ENCODE measurements at regions not wholly inside any gene's neighbourhood (a gene's known extent, or its start where the extent isn't known, plus 50 kb on each side); places are given as distances from the start of the nearest gene placed in this dataset.

GRCh38 chr4:96558466-96558865 is 718.6 kb downstream of the PDHA2 start:
- TF ChIP-seq CTCF (IDR thresholded peaks at IDR 0.05): no peak
- no peak overlapping the region for H3K4me3 ChIP-seq
- H3K27me3 ChIP-seq: no peaks in the 10 kb centered on the region
- no peaks in the 10 kb centered on the region for H3K4me1 ChIP-seq
- H3K9me3 ChIP-seq: no peaks in the 10 kb centered on the region
- DNase-seq: no peak
- H3K27ac ChIP-seq: no peak overlapping the region
- intact Hi-C loops (cut with DNase I): no loop called here
- H3K36me3 ChIP-seq: no peaks in the 10 kb centered on the region
- no peak overlapping the region for H3K9ac ChIP-seq (ENCODE audit: low read depth in 2 of 2, low read length in 2 of 2)

- Histone ChIP-seq H3K4me3 (no peak overlapping the region), H3K27me3 (no peaks in the 10 kb centered on the region), H3K4me1 (no peaks in the 10 kb centered on the region), H3K9ac (ENCODE audit: low read depth in 2 of 2, low read length in 2 of 2) (no peak overlapping the region), H3K27ac (no peak overlapping the region), H3K9me3 (no peaks in the 10 kb centered on the region), H3K36me3 (no peaks in the 10 kb centered on the region)
- intact Hi-C loops (cut with DNase I): no loop called here
- DNase-seq: no peak
- no peak for TF ChIP-seq CTCF (IDR thresholded peaks at IDR 0.05)
Observed at GRCh38 chr4:96566755-96567154, 726.9 kb downstream of the PDHA2 start.

GRCh38 chr4:96585304-96585703 is 745.4 kb downstream of the PDHA2 start:
- no peaks in the 10 kb centered on the region for H3K4me1 ChIP-seq
- H3K36me3 ChIP-seq: no peaks in the 10 kb centered on the region
- no peak overlapping the region for H3K4me3 ChIP-seq
- H3K9me3 ChIP-seq: no peaks in the 10 kb centered on the region
- H3K9ac ChIP-seq (ENCODE audit: low read depth in 2 of 2, low read length in 2 of 2): no peak overlapping the region
- H3K27me3 ChIP-seq: no peaks in the 10 kb centered on the region
- intact Hi-C loops (cut with DNase I): no loop called here
- TF ChIP-seq CTCF (IDR thresholded peaks at IDR 0.05): no peak
- no peak for DNase-seq
- no peak overlapping the region for H3K27ac ChIP-seq

- peak; percentile 19 for DNase-seq
- intact Hi-C loops (cut with DNase I): no loop called here
Observed at GRCh38 chr4:96593422-96593821, 753.5 kb downstream of the PDHA2 start.

GRCh38 chr4:96598465-96598864 is 758.6 kb downstream of the PDHA2 start:
- intact Hi-C loops (cut with DNase I): no loop called here
- Histone ChIP-seq H3K27me3 (no peaks in the 10 kb centered on the region), H3K9ac (ENCODE audit: low read depth in 2 of 2, low read length in 2 of 2) (no peak overlapping the region), H3K27ac (no peak overlapping the region), H3K4me3 (no peak overlapping the region), H3K4me1 (no peaks in the 10 kb centered on the region), H3K36me3 (no peaks in the 10 kb centered on the region), H3K9me3 (no peaks in the 10 kb centered on the region)
- DNase-seq: no peak
- no peak for TF ChIP-seq CTCF (IDR thresholded peaks at IDR 0.05)

More at GRCh38 chr4:96593422-96593821, 753.5 kb downstream of the PDHA2 start:
- Histone ChIP-seq H3K4me1 (no peaks in the 10 kb centered on the region), H3K4me3 (no peak overlapping the region), H3K27ac (no peak overlapping the region), H3K36me3 (no peaks in the 10 kb centered on the region), H3K9me3 (no peaks in the 10 kb centered on the region), H3K27me3 (no peaks in the 10 kb centered on the region), H3K9ac (ENCODE audit: low read depth in 2 of 2, low read length in 2 of 2) (no peak overlapping the region)
- no peak for TF ChIP-seq CTCF (IDR thresholded peaks at IDR 0.05)

- Histone ChIP-seq H3K27ac (no peak overlapping the region), H3K9ac (ENCODE audit: low read depth in 2 of 2, low read length in 2 of 2) (no peak overlapping the region), H3K4me1 (no peaks in the 10 kb centered on the region), H3K36me3 (no peaks in the 10 kb centered on the region), H3K9me3 (no peaks in the 10 kb centered on the region), H3K27me3 (no peaks in the 10 kb centered on the region), H3K4me3 (no peak overlapping the region)
- no peak for DNase-seq
- TF ChIP-seq CTCF (IDR thresholded peaks at IDR 0.05): no peak
- intact Hi-C loops (cut with DNase I): no loop called here
Observed at GRCh38 chr4:96599752-96600151, 759.9 kb downstream of the PDHA2 start.
